ENCODE measurements at regions not wholly inside any gene's neighbourhood (a gene's known extent, or its start where the extent isn't known, plus 50 kb on each side); places are given as distances from the start of the nearest gene placed in this dataset.
"Not testable (repeated sequence)": the region's sequence is repeated elsewhere in the genome, so short reads cannot be mapped to it uniquely, and the experiment has no call there.

DNA sequence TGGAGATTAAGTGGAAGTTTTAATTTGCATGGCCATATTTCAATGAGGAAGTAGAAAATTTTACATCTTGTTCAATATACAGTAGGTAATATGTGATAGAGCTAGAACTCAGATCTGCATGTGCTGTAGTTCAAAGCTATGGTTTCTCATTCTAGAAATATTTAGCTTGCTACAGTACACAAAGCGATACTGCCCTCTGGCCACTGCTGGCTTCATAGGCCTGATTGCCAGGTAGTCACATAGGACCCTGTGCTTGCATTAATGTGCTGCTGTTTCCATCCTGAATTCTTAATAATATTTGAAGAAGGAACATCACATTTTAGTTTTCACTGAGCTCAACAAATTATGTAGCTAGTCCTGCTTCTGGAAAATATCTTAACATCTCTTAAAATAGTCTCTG lies 87.0 kb downstream of the PLSCR2 start:
- peak in 1 of 2 experiments; percentile 38 for DNase-seq (ENCODE audit: low read depth in 1 of 2, low spot score in 1 of 2)
- no peak for TF ChIP-seq JUND (IDR thresholded peaks at IDR 0.05; ENCODE audit: low read depth)
- in situ Hi-C loops (cut with HindIII; ENCODE audit: low pct_unique_long_range_greater_than_20kb, low sequenced_read_pairs): no loop called here

DNA sequence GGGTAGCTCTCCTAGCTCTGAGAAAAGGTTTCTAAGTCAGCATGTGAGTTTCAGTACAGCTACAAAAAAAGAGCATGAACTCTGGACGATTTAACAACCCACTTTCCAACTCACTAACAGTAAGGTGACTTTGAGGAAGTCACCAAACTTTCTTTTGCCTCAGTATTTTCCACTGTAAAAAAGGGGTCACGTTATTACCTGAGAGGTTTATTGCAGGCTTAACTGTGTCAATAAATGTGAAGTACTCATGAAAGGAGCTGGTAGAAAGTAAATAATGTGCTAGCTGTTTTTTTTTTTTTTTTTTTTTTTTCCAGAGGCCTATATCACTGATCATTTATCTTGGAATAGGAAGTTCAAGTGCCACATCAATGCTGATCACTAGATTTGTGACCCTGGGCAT lies 89.3 kb downstream of the PLSCR2 start:
- in situ Hi-C loops (cut with HindIII; ENCODE audit: low pct_unique_long_range_greater_than_20kb, low sequenced_read_pairs): no loop called here
- no peak for DNase-seq (ENCODE audit: low read depth in 1 of 2, low spot score in 1 of 2)
- no peak for TF ChIP-seq JUND (IDR thresholded peaks at IDR 0.05; ENCODE audit: low read depth)

DNA sequence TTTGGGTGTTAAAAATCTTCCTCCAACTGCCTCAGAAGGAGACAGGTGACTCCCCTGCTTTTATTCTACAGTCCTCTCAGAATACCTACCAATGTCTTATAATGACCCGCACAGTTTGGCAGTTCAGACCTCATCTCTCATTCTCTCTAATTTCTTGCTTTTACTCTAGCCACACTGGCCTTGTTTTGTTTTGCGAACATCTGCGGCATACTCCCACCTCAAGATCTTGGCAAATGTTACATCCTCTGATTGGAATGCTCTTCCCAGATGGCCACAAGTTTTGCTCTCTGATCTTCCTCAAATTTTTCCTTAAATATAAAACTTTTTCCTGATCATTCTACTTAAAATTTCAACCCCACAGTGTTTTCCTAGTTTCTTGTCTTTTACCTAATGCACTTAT lies 94.1 kb downstream of the PLSCR2 start:
- no peak for DNase-seq (ENCODE audit: low read depth in 1 of 2, low spot score in 1 of 2)
- in situ Hi-C loops (cut with HindIII; ENCODE audit: low pct_unique_long_range_greater_than_20kb, low sequenced_read_pairs): no loop called here
- no peak for TF ChIP-seq JUND (IDR thresholded peaks at IDR 0.05; ENCODE audit: low read depth)

DNA sequence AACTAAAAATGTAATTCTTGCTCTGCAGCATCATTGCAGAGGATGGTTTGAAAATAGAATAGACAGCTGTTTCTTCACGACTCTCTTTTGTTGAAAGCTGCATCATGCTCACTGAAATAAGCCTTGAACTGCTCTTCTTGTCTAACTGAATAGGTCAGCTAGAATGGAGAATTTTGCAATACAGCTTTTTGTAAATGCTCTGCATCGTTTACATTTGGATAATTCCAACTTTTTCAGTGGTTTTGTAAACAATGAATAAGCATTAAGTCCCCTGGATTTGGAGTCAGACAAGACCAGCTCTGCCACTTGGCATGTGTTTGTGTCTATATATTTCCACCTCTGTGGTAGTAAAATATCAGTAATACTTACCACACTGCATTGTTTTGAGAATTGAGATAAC lies 95.2 kb downstream of the PLSCR2 start:
- in situ Hi-C loops (cut with HindIII; ENCODE audit: low pct_unique_long_range_greater_than_20kb, low sequenced_read_pairs): no loop called here
- no peak for DNase-seq (ENCODE audit: low read depth in 1 of 2, low spot score in 1 of 2)
- no peak for TF ChIP-seq JUND (IDR thresholded peaks at IDR 0.05; ENCODE audit: low read depth)

DNA sequence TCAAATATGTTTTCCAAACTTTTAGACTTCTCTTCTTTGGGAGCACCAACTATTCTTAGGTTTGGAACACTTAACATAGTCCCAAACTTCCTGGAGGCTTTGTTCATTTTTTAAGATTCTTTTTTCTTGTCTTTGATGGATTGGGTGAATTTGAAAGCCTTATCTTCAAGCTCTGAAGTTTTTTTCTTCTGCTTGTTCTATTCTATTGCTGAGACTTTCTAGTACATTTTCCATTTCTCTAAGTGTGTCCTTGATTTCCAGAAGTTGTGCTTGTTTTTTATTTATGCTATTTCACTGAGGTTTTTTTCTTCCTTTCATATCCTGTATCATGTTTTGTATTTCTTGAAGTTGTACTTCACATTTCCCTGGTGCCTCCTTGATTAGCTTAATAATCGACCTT lies 97.5 kb downstream of the PLSCR2 start:
- in situ Hi-C loops (cut with HindIII; ENCODE audit: low pct_unique_long_range_greater_than_20kb, low sequenced_read_pairs): no loop called here
- TF ChIP-seq JUND (IDR thresholded peaks at IDR 0.05; ENCODE audit: low read depth): no peak
- DNase-seq (ENCODE audit: low read depth in 1 of 2, low spot score in 1 of 2): no peak

DNA sequence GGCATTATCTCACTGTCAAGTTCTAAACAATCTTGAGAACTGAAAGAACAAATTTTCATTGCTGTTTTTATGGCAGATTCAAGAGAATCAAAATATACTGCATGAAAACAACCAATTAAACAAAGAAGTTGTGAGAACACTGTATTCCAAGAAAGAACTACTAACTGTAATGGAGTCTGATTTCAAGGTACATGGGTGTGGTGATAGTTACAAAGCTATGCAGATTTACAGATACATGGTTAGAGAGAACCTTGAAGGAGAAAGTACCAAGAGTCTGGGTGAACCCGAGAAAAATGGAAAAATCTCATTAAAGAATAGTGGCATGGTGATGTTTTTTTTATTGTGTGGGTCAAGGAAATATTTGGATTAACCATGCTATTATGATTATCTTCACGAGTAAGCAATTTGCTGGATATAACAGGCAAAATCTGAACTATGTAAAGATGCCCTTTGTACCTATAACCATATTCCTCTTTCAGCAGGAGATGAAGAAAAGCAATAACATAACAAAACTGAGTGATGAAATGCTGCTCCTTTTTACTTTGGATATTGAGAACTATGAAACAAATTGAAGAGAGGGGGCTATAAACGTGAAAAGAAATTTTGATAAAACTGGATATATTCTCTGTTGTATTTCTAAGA lies 100.4 kb downstream of the PLSCR2 start:
- TF ChIP-seq JUND (IDR thresholded peaks at IDR 0.05; ENCODE audit: low read depth): no peak
- DNase-seq (ENCODE audit: low read depth in 1 of 2, low spot score in 1 of 2): no peak
- in situ Hi-C loops (cut with HindIII; ENCODE audit: low pct_unique_long_range_greater_than_20kb, low sequenced_read_pairs): no loop called here

DNA sequence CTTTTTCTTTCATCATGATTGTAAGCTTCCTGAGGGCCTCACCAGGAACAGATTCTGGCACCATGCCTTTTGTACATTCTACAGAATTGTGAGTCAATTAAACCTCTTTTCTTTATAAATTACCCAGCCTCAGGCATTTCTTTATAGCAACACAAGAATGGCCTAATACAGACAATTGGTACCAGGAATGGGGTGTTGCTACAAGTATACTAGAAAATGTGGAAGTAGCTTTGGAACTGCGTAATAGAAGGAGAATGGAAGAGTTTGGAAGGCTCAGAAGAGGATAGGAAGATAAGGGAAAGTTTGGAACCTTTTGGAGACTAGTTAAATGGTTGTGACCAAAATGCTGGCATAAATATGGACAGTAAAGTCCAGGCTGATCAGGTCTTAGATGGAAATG lies 108.9 kb upstream of the PLSCR4 start:
- in situ Hi-C loops (cut with HindIII; ENCODE audit: low pct_unique_long_range_greater_than_20kb, low sequenced_read_pairs): no loop called here
- DNase-seq (ENCODE audit: low read depth in 1 of 2, low spot score in 1 of 2): no peak
- no peak for TF ChIP-seq JUND (IDR thresholded peaks at IDR 0.05; ENCODE audit: low read depth)

DNA sequence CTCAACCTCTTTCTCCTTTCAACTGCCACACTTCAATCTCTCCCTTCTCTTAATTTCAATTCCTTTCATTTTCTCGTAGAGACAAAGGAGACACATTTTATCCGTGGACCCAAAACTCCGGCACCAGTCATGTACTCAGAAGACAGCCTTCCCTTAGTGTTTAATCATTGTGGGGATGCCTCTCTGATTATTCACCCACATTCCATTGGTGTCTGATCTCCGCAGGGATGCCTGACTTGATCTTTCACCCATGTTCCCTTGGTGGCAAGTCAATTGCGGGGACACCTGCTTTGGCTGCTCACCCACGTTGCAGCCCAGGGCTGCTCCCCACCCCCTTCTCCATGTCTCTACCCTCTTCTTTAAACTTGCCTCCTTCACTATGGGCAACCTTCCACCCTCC lies 103.5 kb upstream of the PLSCR4 start:
- in situ Hi-C loops (cut with HindIII; ENCODE audit: low pct_unique_long_range_greater_than_20kb, low sequenced_read_pairs); DNase-seq (ENCODE audit: low read depth in 1 of 2, low spot score in 1 of 2): not testable (repeated sequence)

DNA sequence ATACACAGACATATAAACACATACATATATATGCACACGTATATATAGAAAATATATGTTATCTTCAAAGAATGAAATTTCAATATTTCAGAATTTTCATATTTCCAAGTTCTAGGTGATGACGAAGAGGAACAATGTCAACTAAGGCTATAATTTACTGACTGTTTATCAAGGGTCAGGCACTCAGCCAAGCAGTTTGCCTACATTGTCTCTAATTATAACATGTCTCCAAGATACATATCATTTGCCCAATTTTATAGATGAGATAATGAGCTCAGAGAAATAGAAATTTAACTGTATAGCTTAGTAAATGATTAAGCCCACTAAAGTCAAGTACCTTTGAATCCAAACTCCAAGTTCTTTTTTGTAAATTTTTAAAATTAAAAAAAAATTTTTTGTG lies 99.9 kb upstream of the PLSCR4 start:
- in situ Hi-C loops (cut with HindIII; ENCODE audit: low pct_unique_long_range_greater_than_20kb, low sequenced_read_pairs): no loop called here
- no peak for TF ChIP-seq JUND (IDR thresholded peaks at IDR 0.05; ENCODE audit: low read depth)
- no peak for DNase-seq (ENCODE audit: low read depth in 1 of 2, low spot score in 1 of 2)

DNA sequence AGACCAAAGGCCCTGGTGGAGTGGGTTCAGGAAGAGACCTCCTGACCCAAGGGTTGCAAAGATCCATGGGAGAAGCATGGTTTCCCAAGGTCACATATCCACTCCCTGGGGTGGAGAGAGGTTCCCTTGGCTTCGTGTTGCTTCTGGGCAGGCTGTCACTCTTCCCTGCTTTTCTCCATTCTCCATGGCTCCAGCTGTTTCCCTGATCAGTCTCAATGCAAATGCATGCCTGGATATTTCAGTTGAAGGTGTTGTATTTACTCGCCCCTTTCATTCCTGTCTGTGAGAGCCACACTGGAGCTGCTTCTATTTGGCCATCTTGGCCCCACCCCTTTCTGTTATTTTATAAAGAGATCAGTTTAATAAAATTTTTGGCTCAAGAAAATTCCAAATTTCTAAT lies 95.0 kb upstream of the PLSCR4 start:
- no peak for DNase-seq (ENCODE audit: low read depth in 1 of 2, low spot score in 1 of 2)
- TF ChIP-seq JUND (IDR thresholded peaks at IDR 0.05; ENCODE audit: low read depth): no peak
- in situ Hi-C loops (cut with HindIII; ENCODE audit: low pct_unique_long_range_greater_than_20kb, low sequenced_read_pairs): no loop called here

DNA sequence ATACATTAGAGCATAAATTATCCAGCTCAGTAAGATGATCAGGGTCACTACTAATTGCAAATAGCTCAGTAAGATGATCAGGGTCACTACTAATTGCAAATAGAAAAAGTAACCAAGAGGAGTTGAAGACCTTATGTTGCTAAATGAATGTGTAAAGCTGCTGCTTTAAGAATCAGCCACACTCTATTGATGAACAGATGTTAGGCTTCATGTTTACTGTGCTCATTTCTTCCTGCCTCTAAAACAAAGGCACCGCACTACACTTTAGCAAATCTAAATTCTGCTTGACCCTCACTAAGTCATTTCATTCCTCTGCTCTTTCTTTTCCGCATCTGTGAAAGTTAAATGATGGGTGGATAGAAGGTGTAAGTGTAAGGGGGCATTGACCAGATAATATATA lies 92.6 kb upstream of the PLSCR4 start:
- in situ Hi-C loops (cut with HindIII; ENCODE audit: low pct_unique_long_range_greater_than_20kb, low sequenced_read_pairs): no loop called here
- DNase-seq (ENCODE audit: low read depth in 1 of 2, low spot score in 1 of 2): no peak
- no peak for TF ChIP-seq JUND (IDR thresholded peaks at IDR 0.05; ENCODE audit: low read depth)

DNA sequence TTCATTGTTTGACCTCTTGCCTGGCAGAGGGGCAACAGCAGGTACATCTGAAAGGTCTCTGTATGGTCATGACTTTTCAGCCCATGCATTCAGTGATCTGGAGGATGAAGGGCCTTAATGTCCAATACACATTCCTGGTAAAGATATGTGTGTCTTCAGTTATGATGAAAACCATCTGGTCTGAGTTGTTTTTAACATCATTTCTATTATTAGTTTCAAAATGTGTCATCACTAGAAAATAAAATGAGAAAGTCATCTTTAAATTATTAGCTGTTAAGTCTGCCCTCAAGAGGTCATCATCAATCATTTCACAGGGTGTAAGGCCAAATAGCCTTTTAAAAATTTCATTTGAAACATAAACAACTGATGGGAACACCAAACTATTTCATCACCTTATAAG lies 92.1 kb upstream of the PLSCR4 start:
- no peak for DNase-seq (ENCODE audit: low read depth in 1 of 2, low spot score in 1 of 2)
- no peak for TF ChIP-seq JUND (IDR thresholded peaks at IDR 0.05; ENCODE audit: low read depth)
- in situ Hi-C loops (cut with HindIII; ENCODE audit: low pct_unique_long_range_greater_than_20kb, low sequenced_read_pairs): no loop called here

DNA sequence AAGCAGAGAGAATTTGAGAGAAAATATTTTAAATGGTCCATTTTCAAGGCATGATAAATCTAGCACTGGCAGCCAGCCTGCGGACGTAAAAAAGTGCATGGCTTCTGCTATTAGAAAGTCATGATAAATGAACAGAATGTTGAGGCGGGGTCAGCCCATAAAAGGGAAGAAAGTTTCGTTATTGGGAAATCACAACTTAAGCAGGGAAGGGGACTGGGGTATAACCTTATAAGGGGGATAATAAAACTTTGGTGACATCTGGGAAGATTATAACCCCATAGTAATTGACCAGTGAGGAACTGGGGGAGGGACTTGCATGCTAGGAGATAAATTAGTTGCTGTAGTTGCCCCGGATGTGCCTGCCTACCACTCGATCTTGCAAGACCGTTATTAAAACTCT lies 88.4 kb upstream of the PLSCR4 start:
- TF ChIP-seq JUND (IDR thresholded peaks at IDR 0.05; ENCODE audit: low read depth): no peak
- DNase-seq (ENCODE audit: low read depth in 1 of 2, low spot score in 1 of 2): no peak
- in situ Hi-C loops (cut with HindIII; ENCODE audit: low pct_unique_long_range_greater_than_20kb, low sequenced_read_pairs): no loop called here

DNA sequence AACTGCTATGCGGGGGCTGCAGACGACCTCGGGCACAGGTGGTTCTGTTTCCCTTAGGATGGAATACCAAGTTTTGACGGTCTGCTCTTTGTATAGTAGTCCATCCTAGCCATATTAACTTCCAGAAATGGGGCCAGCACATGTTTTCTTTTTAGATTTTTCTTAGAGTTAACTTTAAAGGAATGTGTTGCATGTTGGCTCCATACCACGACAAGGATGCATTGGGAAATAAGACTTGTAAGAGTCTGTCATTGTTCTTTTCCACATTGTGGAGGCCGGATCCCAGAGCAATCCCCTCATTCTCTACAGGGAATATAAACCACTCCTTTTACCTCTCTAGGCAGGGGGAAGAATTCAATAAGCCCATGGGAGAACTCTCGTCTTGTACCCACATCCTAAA lies 87.1 kb upstream of the PLSCR4 start:
- TF ChIP-seq JUND (IDR thresholded peaks at IDR 0.05; ENCODE audit: low read depth): no peak
- DNase-seq (ENCODE audit: low read depth in 1 of 2, low spot score in 1 of 2): no peak
- in situ Hi-C loops (cut with HindIII; ENCODE audit: low pct_unique_long_range_greater_than_20kb, low sequenced_read_pairs): no loop called here

Measured in T47D (cell line).